Lower leg skin (tissue), 3 donors: ENCODE measurements at regions not wholly inside any gene's neighbourhood (a gene's known extent, or its start where the extent isn't known, plus 50 kb on each side); places are given as distances from the start of the nearest gene placed in this dataset.

Experiments used
- CTCF ChIP-seq, 3 donors: fragments of 450-650 bp; IDR thresholded peaks; one replicate each; pipeline ENCODE4 v1.5.1; 2016; ENCODE audit warnings: antibody characterized with exemption in 3 of 3, mild to moderate bottlenecking in 3 of 3, moderate library complexity in 2 of 3
- POLR2A ChIP-seq, 2 donors: fragments of 450-650 bp; IDR thresholded peaks; one replicate each; pipeline ENCODE4 v1.6.1; 2016 to 2017; ENCODE audit warnings: antibody characterized with exemption in 2 of 2, mild to moderate bottlenecking in 1 of 2, moderate library complexity in 1 of 2

- TF ChIP-seq CTCF (IDR thresholded peaks at IDR 0.05): no peak
- no peak for TF ChIP-seq POLR2A (IDR thresholded peaks at IDR 0.05)
Measured at GRCh38 chr10:90133606-90134005, 432.2 kb downstream of the KIF20B start.
